ENCODE measurements at regions not wholly inside any gene's neighbourhood (a gene's known extent, or its start where the extent isn't known, plus 50 kb on each side); places are given as distances from the start of the nearest gene placed in this dataset.
"Not testable (repeated sequence)": the region's sequence is repeated elsewhere in the genome, so short reads cannot be mapped to it uniquely, and the experiment has no call there.

DNA sequence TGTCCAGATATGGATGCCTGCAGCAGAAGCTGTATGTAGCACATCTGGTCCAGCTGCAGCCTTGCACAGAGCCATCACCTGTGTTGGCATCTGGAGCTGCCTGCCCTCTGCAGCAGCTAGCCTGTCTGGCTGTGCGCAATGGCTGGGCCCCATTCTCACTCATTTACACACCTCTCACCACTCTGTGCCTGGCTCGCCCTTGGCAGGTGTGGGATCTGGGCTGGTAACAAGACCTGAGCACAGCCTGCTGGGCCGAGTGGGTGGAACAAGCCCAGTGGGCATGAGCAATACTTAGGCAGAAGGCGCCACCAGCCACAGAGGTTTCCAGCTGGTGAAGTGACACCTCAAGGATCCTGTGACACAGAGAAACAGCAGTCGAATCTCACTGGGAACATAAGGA, 714.1 kb downstream of the NUP35 start:
- DNase-seq (ENCODE audit: extremely low spot score) = no peak
- no peak for TF ChIP-seq HDGF (IDR thresholded peaks at IDR 0.05; ENCODE audit: borderline replicate concordance)
- TF ChIP-seq LEF1 (IDR thresholded peaks at IDR 0.05; ENCODE audit: borderline replicate concordance) = no peak
- TF ChIP-seq BHLHE40 (IDR thresholded peaks at IDR 0.05; ENCODE audit: borderline replicate concordance) = no peak
- no peak for TF ChIP-seq FOXM1 (IDR thresholded peaks at IDR 0.05; ENCODE audit: borderline replicate concordance)
- TF ChIP-seq, protein P1, sequence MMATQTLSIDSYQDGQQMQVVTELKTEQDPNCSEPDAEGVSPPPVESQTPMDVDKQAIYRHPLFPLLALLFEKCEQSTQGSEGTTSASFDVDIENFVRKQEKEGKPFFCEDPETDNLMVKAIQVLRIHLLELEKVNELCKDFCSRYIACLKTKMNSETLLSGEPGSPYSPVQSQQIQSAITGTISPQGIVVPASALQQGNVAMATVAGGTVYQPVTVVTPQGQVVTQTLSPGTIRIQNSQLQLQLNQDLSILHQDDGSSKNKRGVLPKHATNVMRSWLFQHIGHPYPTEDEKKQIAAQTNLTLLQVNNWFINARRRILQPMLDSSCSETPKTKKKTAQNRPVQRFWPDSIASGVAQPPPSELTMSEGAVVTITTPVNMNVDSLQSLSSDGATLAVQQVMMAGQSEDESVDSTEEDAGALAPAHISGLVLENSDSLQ (IDR thresholded peaks at IDR 0.05) = no peak
- no peak for TF ChIP-seq ELF4 (IDR thresholded peaks at IDR 0.05)
- TF ChIP-seq SUZ12 (IDR thresholded peaks at IDR 0.05) = no peak
- TF ChIP-seq FOXK2 (IDR thresholded peaks at IDR 0.05) = no peak
- no peak for TF ChIP-seq FOXA1 (IDR thresholded peaks at IDR 0.05)
- TF ChIP-seq ZNF384 (IDR thresholded peaks at IDR 0.05) = no peak
- no peak for TF ChIP-seq NFRKB (IDR thresholded peaks at IDR 0.05)
- no peak for TF ChIP-seq L3MBTL2 (conservative IDR thresholded peaks at IDR 0.05)
- no peak for TF ChIP-seq TARDBP (IDR thresholded peaks at IDR 0.05)
- no peak for TF ChIP-seq ARNT (IDR thresholded peaks at IDR 0.05)
- no peak for TF ChIP-seq CTBP1 (IDR thresholded peaks at IDR 0.05; ENCODE audit: borderline replicate concordance)
- POLR2A ChIA-PET = no interaction called here
- CTCF ChIA-PET = no interaction called here

DNA sequence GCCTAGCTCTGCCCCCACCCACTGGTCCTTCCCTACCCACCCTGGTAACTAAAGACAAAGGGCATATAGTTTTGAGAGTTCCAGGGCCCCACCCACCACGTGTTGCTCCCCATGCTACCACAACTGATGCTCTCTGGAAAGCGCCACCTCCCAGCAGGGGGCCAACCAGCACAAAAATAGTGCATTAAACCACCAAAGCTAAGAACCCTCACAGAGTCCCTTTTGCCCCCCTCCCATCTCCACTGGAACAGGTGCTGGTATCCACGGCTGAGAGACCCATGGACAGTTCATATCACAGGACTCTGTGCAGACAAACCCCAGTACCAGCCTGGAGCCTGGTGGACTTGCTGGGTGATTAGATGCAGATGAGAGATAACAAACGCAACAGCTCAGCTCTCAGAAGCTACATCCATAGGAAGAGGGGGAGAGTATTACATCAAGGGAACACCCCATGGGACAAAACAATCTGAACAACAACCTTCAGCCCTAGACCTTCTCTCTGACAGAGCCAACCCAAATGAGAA, 715.9 kb downstream of the NUP35 start:
- DNase-seq (ENCODE audit: extremely low spot score) = no peak
- POLR2A ChIA-PET = no interaction called here
- TF ChIP-seq SP1 (IDR thresholded peaks at IDR 0.05) = no peak
- no peak for TF ChIP-seq ELF4 (IDR thresholded peaks at IDR 0.05)
- TF ChIP-seq HDGF (IDR thresholded peaks at IDR 0.05; ENCODE audit: borderline replicate concordance) = no peak
- no peak for TF ChIP-seq ARNT (IDR thresholded peaks at IDR 0.05)
- TF ChIP-seq SUZ12 (IDR thresholded peaks at IDR 0.05) = no peak
- TF ChIP-seq, protein P1 (IDR thresholded peaks at IDR 0.05) = no peak
- no peak for TF ChIP-seq NFRKB (IDR thresholded peaks at IDR 0.05)
- TF ChIP-seq CTBP1 (IDR thresholded peaks at IDR 0.05; ENCODE audit: borderline replicate concordance) = no peak
- TF ChIP-seq BHLHE40 (IDR thresholded peaks at IDR 0.05; ENCODE audit: borderline replicate concordance) = no peak
- no peak for TF ChIP-seq ZNF384 (IDR thresholded peaks at IDR 0.05)
- TF ChIP-seq FOXA1 (IDR thresholded peaks at IDR 0.05) = no peak
- TF ChIP-seq FOXM1 (IDR thresholded peaks at IDR 0.05; ENCODE audit: borderline replicate concordance) = no peak
- TF ChIP-seq L3MBTL2 (conservative IDR thresholded peaks at IDR 0.05) = no peak
- no peak for TF ChIP-seq FOXK2 (IDR thresholded peaks at IDR 0.05)
- no peak for TF ChIP-seq LEF1 (IDR thresholded peaks at IDR 0.05; ENCODE audit: borderline replicate concordance)
- TF ChIP-seq TARDBP (IDR thresholded peaks at IDR 0.05) = no peak
- CTCF ChIA-PET = no interaction called here

DNA sequence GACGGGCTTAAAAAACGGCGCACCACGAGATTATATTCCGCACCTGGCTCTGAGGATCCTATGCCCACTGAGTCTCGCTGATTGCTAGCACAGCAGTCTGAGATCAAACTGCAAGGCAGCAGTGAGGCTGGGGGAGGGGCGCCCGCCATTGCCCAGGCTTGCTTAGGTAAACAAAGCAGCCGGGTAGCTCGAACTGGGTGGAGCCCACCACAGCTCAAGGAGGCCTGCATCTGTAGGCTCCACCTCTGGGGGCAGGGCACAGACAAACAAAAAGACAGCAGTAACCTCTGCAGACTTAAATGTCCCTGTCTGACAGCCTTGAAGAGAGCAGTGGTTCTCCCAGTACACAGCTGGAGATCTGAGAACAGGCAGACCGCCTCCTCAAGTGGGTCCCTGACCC, 725.6 kb downstream of the NUP35 start:
- DNase-seq (ENCODE audit: extremely low spot score); CTCF ChIA-PET; POLR2A ChIA-PET: not testable (repeated sequence)

DNA sequence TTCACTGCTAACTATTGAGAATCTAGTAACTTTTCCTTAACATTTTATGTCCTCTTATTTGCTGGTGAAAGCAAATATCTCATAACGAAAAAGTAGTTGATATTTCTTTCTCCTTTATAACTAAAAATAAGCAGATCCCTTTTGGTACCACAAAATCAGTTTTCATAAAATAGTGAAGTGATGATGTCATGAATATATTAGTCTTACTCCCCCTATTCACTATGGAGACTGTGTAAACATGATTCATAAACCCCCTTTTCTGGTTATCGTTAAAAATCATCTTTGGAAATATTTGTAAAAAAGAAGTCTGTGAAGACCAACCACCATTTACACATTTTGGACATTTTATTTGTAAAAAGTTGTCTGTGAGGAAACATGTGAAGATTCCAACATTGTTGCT, 734.9 kb downstream of the NUP35 start:
- TF ChIP-seq FOXK2 (IDR thresholded peaks at IDR 0.05) (no peak), NFRKB (IDR thresholded peaks at IDR 0.05) (no peak), TARDBP (IDR thresholded peaks at IDR 0.05) (no peak), HDGF (IDR thresholded peaks at IDR 0.05; ENCODE audit: borderline replicate concordance) (no peak), SP1 (IDR thresholded peaks at IDR 0.05) (no peak), ARNT (IDR thresholded peaks at IDR 0.05) (no peak), FOXM1 (IDR thresholded peaks at IDR 0.05; ENCODE audit: borderline replicate concordance) (no peak), FOXA1 (IDR thresholded peaks at IDR 0.05) (no peak), LEF1 (IDR thresholded peaks at IDR 0.05; ENCODE audit: borderline replicate concordance) (no peak), BHLHE40 (IDR thresholded peaks at IDR 0.05; ENCODE audit: borderline replicate concordance) (no peak), L3MBTL2 (conservative IDR thresholded peaks at IDR 0.05) (no peak), CTBP1 (IDR thresholded peaks at IDR 0.05; ENCODE audit: borderline replicate concordance) (no peak)
- TF ChIP-seq, protein P1 (IDR thresholded peaks at IDR 0.05) = no peak
- no peak for DNase-seq (ENCODE audit: extremely low spot score)
- CTCF ChIA-PET = no interaction called here
- POLR2A ChIA-PET = no interaction called here

DNA sequence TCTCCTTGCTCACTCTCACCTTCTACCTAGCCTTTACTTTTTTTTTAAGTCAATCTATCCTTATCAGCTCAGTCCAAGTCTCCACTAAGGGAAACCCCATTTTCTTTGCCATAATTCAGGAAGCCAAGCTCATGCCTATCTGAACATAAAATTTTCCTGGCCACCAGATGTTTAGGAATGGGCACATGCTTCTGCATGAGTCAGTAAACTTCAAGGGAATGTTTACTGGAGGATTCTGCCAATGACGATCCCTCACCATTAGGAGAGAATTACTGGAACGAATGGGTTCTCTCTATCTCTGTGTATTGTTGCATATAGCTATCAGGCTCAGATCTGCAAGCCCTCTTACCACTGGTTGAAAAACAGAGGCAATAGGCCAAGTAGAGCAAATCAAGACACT, 731.7 kb upstream of the ZNF804A start:
- POLR2A ChIA-PET = no interaction called here
- CTCF ChIA-PET = no interaction called here
- TF ChIP-seq SP1 (IDR thresholded peaks at IDR 0.05) (no peak), FOXM1 (IDR thresholded peaks at IDR 0.05; ENCODE audit: borderline replicate concordance) (no peak), HDGF (IDR thresholded peaks at IDR 0.05; ENCODE audit: borderline replicate concordance) (no peak), LEF1 (IDR thresholded peaks at IDR 0.05; ENCODE audit: borderline replicate concordance) (no peak), FOXK2 (IDR thresholded peaks at IDR 0.05) (no peak), SUZ12 (IDR thresholded peaks at IDR 0.05) (no peak), ELF4 (IDR thresholded peaks at IDR 0.05) (no peak), L3MBTL2 (conservative IDR thresholded peaks at IDR 0.05) (no peak)
- no peak for DNase-seq (ENCODE audit: extremely low spot score)

DNA sequence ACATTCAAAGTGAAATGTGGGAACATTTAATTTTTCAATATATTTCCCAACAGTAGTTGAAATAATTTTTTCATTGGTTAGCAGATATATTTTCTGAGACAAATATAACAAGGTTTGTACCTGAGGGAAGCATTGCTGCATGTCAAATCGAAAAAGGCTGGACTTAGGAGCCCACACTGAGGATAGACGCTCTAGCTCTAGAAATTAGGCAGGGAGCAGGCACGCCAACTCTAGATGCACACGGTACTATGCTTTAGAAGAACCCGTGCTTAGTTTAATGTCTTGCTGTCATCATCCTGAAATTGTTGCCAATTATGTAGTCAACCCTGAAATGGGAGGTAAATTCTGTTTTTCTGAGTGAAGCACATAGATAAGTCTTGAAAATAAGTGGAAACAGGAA, 731.1 kb upstream of the ZNF804A start:
- ChIA-PET POLR2A (no interaction called here), CTCF (no interaction called here)
- no peak for TF ChIP-seq FOXA1 (IDR thresholded peaks at IDR 0.05)
- no peak for TF ChIP-seq ELF4 (IDR thresholded peaks at IDR 0.05)
- TF ChIP-seq TARDBP (IDR thresholded peaks at IDR 0.05) = no peak
- TF ChIP-seq CTBP1 (IDR thresholded peaks at IDR 0.05; ENCODE audit: borderline replicate concordance) = no peak
- TF ChIP-seq ZNF384 (IDR thresholded peaks at IDR 0.05) = no peak
- no peak for TF ChIP-seq BHLHE40 (IDR thresholded peaks at IDR 0.05; ENCODE audit: borderline replicate concordance)
- no peak for TF ChIP-seq HDGF (IDR thresholded peaks at IDR 0.05; ENCODE audit: borderline replicate concordance)
- TF ChIP-seq SUZ12 (IDR thresholded peaks at IDR 0.05) = no peak
- TF ChIP-seq FOXK2 (IDR thresholded peaks at IDR 0.05) = no peak
- DNase-seq (ENCODE audit: extremely low spot score) = no peak
